ENCODE measurements at regions not wholly inside any gene's neighbourhood (a gene's known extent, or its start where the extent isn't known, plus 50 kb on each side); places are given as distances from the start of the nearest gene placed in this dataset.
"Not testable (repeated sequence)": the region's sequence is repeated elsewhere in the genome, so short reads cannot be mapped to it uniquely, and the experiment has no call there.

DNA sequence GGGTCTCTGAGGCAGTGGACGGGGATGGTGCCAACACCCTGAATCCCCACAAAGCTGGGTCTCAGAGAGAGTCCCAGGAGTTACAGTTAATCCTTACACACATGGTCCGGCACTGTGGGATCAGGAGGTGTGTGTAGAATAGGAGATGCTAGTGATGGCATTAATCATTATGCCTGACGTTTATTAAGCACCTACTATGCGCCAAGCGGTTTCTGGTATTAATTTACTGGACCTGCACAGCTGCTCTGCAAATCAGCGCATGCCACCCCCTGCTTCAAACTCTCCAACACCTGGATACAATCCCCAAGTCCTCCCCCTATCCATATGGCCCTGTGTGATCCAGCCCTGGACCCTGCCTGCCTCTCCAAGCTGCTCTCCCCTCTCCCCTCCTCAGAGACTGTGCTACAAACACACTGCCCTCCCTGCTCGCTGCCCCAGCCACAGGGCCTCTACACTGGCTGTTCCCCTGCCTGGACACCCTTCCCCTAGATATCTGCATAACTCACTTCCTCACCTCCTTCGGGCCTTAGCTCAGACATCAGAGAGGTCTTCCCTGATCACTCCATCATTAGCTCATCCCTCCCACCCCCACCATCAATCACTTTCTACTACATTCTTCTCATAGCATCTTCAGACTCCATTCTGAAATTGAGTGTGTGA, 86.0 kb downstream of the RFLNA start:
- no peak for FAIRE-seq

- FAIRE-seq: no peak
These were observed 85.3 kb downstream of the RFLNA start for GRCh38 chr12:124379938-124380754.

DNA sequence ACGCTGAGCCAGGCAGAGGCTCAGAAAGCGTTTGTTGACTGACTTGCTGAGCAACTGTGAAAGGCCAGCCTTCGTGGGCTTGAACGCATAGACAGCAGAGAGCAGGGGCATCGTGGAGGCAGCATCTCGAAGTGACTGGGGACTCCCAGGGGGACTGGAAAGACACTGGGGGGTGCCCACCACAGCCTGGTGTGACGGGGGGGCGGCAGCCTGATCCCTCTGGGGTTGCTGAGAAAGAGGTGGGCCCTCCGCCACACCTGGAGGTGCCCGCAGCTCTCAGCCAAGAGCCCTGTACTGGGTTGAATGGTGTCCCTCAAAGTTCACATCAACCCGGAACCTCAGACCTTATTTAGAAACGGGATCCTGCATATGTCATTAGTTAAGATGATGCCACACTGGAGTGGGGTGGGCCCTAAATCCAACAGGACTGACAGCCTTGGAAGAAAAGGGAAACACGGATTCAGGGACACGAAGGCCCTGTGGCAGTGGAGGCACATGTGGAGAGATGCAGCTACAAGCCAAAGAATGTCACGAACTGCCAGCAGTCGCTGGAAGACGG, 84.6 kb downstream of the RFLNA start:
- FAIRE-seq: no peak

- FAIRE-seq: no peak
These were observed 84.0 kb downstream of the RFLNA start for GRCh38 chr12:124378926-124379325.

- no peak for FAIRE-seq
These were observed 83.2 kb downstream of the RFLNA start for GRCh38 chr12:124377981-124378509.

DNA sequence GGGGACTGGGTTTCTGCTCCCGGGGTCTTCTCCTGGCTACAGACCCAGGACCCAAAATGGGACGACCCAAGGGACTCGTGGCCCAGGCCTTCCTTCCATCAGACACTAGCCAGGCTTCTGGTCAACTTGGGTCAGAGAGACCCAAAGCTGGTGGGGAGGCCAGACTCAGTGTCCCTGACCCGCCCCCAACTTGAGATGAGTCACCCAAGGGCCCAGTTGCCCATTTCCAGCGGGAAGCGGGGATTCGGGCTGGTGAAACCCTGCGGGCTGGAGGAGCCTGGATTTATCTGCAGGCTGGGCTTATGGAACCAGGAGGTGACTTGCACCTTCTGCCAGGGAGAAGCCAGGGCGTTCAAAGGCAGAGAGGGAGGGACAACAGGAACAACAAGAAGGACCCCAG, 81.5 kb downstream of the RFLNA start:
- no peak for FAIRE-seq

- FAIRE-seq: no peak
These were observed 80.9 kb downstream of the RFLNA start for GRCh38 chr12:124375789-124376175.

DNA sequence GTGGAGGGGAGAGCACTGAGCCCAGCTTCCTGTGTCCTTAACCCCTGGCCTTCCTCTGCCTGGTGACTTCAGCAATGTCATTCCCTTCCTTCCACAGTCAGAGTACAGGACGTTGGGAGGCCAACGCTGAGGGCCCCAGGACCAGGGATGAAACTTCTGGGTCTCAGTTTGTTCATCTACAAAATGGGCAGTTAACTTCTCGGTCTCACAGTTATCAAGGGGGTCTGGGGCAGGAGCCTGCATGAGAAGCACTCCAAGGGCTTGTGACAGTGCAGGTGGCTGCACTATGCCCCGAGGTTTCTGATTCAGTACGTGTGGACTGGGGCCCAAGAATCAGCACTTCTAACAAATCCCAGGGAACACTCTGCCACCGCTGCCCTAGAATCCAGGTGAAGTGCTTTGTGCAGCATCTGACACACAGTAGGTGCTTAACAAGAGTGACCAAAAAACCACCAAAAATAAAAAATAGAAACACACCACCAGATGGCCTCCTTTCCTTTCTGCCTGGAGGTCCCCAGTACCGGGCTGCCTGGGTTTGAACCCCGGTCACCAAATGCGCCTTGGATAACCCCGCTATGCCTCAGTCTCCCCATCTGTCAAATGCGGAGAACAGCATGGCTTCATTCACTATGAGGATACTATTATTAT, 80.4 kb downstream of the RFLNA start:
- FAIRE-seq: no peak

- FAIRE-seq: no peak
These were observed 79.7 kb downstream of the RFLNA start for GRCh38 chr12:124374567-124374966.

- no peak for FAIRE-seq
These were observed 79.3 kb downstream of the RFLNA start for GRCh38 chr12:124374147-124374546.

DNA sequence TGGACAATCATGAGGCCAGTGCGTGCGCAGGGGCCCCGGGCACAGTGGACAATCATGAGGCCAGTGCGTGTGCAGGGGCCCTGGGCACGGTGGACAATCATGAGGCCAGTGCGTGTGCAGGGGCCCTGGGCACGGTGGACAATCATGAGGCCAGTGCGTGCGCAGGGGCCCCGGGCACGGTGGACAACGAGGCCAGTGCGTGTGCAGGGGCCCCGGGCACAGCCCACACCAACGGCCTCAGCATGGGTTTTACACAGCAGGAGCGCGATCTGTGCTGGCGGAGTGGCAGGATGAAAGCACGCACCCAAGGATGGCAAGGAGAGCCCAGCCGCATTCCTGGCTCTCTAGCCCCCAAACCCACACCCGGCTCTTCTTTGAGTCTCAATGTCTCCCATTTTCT, 78.8 kb downstream of the RFLNA start:
- not testable (repeated sequence) for FAIRE-seq

GRCh38 chr12:124372831-124373230, 77.9 kb downstream of the RFLNA start:
- no peak for FAIRE-seq

DNA sequence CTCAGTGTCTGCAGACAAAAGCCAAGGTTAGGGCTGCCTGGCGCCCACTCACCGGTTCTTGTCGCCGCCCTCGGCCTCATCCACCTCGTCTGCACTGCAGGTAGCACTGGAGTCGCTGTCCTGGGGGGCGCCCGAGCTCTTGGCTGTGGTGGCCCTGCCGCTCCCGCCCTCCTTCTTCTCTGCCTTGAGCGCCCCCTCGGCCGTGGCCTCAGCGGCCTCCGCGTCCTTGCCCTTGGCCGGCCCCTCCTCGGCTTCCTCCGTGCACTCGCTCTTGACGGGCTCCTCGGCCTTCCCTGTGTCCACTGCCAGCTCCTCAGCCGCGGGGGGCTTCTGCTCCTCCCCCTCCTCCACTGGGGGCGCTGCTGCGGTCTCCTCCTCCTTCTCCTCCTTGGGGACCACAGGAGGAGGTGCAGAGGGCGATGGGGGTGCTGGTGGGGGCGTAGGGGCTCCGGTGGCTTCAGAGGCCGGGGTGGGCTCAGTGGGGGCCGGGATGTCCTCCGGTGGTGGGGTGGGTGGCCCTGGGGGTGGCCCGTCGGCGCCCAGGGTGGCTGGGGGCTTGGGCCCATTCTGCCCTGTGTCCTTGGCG, 77.2 kb downstream of the RFLNA start:
- no peak for FAIRE-seq

- FAIRE-seq: no peak
These were observed 76.5 kb downstream of the RFLNA start for GRCh38 chr12:124371366-124371765.

- FAIRE-seq: no peak
These were observed 76.0 kb downstream of the RFLNA start for GRCh38 chr12:124370851-124371250.

DNA sequence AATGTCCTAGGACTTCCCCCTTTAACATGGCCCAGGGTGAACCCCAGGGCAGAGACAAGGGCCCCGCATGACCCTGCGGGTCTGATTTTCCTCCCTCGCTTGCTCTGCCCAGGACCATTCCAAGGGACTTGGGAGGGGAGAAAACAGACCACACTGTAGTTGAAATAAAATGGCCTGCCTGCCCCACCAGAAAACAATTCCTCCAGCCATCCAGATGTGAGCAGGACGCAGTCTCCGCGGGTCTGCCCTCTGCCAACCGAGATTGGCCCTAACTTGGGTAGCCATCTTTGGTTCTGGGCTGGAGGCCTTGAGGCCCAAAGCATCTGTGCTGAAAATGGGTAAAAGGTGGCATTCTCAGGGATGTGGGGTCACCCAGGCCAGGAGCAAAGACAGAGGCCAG, 75.5 kb downstream of the RFLNA start:
- no peak for FAIRE-seq

DNA sequence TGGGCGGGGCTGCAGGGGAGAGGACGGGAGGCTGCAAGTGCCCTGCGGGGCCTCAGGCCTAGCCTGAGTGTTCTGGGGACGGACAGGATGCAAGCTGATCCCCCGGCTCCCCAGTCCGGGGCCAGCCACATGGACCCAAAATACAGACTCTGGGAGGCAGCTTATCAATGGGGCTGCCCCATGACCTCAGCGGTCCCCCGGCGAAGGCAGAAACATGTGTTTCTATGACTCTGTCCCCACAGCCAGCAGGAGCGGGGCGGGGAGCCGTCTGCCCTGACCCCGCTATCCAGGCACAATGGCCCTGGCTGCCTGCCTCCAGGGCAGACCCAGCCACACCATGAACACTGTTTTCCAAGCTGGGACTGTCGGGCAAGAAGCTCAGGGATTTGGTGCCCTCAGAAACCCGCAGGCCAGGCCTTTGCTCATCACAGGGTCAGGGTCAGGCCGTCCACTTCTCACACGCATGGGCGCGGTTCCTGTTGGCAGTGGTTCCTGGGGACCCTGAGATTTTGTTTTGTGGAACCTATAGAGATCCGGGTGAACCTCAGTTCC, 75.0 kb downstream of the RFLNA start:
- no peak for FAIRE-seq

DNA sequence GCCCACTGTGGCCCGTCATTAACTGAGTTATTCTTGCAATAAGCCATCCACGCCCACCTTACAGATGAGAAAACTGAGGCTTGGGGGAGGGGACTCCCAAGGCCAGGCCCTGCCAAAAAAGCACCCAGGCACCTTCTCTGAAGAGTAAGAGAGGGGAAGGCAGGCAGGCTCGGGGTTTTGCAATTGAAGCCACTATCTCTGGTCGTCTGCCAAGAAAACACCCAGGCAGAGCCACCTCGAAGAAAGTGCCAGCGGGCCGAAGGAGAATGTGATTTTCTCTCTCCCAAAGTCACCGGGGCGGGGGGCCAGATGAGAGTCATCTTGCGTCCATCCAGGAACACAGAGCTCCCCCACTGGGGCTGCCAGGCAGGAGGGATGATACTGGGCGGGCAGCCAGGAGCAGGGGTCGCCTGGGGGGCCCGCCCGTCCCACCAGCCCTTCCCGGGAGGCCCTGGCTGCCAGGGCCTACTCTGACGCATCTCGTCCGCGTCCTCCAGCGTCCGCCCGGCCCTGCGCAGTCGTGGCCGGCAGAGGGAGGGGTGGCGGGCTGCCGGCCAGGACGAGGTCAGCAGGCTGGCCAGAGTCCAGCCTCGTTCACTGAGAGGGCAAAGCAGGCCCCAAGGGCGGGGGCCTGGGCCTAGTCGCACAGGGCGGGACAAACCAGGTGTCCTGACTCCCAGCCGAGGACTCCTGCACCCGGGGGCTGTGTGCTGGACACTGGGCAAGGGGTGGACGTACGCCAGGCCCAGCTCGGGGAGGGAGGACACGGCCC, 74.3 kb downstream of the RFLNA start:
- peak; percentile 18 for FAIRE-seq

DNA sequence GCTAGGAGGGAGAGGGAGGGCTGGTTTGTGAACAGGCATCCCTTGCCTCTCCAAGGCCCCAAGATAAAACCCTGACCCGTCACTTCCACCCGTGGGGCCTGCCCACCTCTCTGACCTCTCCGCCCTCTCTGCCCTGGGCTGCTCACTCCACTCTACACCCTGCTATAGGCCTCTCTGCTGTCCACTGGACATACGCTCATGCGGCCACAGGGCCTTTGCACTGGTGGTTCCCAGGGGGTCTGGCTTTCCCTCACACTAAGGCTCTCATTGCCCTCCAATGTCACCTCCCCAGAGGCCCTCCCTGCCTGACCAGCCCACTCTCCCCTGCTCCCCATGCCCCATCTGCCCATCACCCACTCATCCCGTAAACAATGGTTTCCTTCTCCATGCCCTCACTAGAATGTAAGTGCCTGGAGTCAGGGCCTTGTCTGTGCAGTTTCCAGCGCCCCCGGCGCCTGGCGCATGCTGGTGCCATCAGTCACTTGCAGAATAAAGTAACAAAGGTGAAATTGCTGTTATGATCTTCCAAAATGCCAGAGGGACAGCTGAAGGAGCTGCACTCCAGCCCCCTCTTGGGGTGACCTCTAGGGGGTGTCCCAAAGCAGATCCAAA, 73.6 kb downstream of the RFLNA start:
- no peak for FAIRE-seq

DNA sequence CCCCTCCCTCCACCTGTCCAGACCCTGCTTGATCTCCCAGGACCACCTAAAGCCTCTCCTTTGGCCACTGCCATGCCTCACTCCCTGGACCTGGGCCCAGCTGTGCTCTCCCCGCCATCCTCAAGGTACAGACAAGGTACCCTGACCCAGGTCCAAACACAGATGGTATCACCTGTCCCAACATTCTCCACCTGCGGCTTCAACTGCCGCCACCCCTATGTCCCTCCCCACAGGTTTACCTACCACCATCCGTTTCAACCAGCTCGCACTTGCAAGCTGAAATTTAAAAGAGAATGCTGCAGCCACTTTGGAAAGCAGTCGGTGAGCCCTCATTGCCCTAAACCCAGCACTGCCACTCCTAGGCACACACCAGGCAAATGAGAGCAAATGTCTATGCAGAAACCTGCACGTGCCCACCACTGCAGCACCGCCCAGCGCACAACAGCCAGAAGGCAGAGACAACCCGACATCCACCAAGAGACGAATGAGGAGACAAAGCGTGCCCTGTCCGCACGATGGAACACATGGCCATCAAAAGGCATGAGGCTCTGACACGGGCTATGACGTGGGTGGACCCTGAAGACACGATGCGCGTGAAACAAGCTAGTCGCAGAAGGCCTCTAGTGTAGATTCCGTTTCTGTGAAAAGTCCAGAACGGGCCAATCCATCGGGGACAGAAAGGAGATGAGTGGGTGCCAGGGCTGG, 71.0 kb downstream of the RFLNA start:
- FAIRE-seq: no peak
